ENCODE measurements at regions not wholly inside any gene's neighbourhood (a gene's known extent, or its start where the extent isn't known, plus 50 kb on each side); places are given as distances from the start of the nearest gene placed in this dataset.

GRCh38 chr1:195721210-195721971 lies 886.8 kb downstream of the KCNT2 start:
- Histone ChIP-seq H3K9me2 (replicated peaks; ENCODE audit: low read depth, low read length) (no peaks in the 10 kb centered on the region), H3K9ac (ENCODE audit: low read depth, low read length, poor library complexity, severe bottlenecking) (no peak overlapping the region), H3K79me2 (ENCODE audit: insufficient read depth, low read length) (no peaks in the 10 kb centered on the region), H3F3A (ENCODE audit: low read depth) (no peaks in the 10 kb centered on the region), H3K36me3 (ENCODE audit: insufficient read depth, low read length) (no peaks in the 10 kb centered on the region), H2AFZ (ENCODE audit: low read length) (no peak overlapping the region), H3K27me3 (ENCODE audit: insufficient read depth, low read length, poor library complexity, severe bottlenecking) (no peaks in the 10 kb centered on the region), H3K9me3 (ENCODE audit: insufficient read depth, low read depth, low read length) (no peaks in the 10 kb centered on the region), H4K20me1 (ENCODE audit: insufficient read depth, low read length, poor library complexity, severe bottlenecking) (no peaks in the 10 kb centered on the region), H3K4me2 (ENCODE audit: low read depth, low read length, poor library complexity, severe bottlenecking) (no peak overlapping the region), H3K4me1 (ENCODE audit: insufficient read depth, low read length, poor library complexity, severe bottlenecking) (no peaks in the 10 kb centered on the region), H3K4me3 (ENCODE audit: low read length, poor library complexity, severe bottlenecking) (no peak overlapping the region)
- TF ChIP-seq EZH2phosphoT487 (IDR thresholded peaks at IDR 0.05; ENCODE audit: borderline replicate concordance), result no peak
- TF ChIP-seq, protein P1, sequence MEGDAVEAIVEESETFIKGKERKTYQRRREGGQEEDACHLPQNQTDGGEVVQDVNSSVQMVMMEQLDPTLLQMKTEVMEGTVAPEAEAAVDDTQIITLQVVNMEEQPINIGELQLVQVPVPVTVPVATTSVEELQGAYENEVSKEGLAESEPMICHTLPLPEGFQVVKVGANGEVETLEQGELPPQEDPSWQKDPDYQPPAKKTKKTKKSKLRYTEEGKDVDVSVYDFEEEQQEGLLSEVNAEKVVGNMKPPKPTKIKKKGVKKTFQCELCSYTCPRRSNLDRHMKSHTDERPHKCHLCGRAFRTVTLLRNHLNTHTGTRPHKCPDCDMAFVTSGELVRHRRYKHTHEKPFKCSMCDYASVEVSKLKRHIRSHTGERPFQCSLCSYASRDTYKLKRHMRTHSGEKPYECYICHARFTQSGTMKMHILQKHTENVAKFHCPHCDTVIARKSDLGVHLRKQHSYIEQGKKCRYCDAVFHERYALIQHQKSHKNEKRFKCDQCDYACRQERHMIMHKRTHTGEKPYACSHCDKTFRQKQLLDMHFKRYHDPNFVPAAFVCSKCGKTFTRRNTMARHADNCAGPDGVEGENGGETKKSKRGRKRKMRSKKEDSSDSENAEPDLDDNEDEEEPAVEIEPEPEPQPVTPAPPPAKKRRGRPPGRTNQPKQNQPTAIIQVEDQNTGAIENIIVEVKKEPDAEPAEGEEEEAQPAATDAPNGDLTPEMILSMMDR (conservative IDR thresholded peaks at IDR 0.05; ENCODE audit: low read length), result no peak

GRCh38 chr1:195717651-195718050 lies 890.6 kb downstream of the KCNT2 start:
- Histone ChIP-seq H3K79me2 (ENCODE audit: insufficient read depth, low read length) (no peaks in the 10 kb centered on the region), H3F3A (ENCODE audit: low read depth) (no peaks in the 10 kb centered on the region), H3K27me3 (ENCODE audit: insufficient read depth, low read length, poor library complexity, severe bottlenecking) (no peaks in the 10 kb centered on the region), H4K20me1 (ENCODE audit: insufficient read depth, low read length, poor library complexity, severe bottlenecking) (no peaks in the 10 kb centered on the region), H3K36me3 (ENCODE audit: insufficient read depth, low read length) (no peaks in the 10 kb centered on the region), H3K4me1 (ENCODE audit: insufficient read depth, low read length, poor library complexity, severe bottlenecking) (no peaks in the 10 kb centered on the region), H3K9me2 (replicated peaks; ENCODE audit: low read depth, low read length) (no peaks in the 10 kb centered on the region), H3K9me3 (ENCODE audit: insufficient read depth, low read depth, low read length) (no peaks in the 10 kb centered on the region), H2AFZ (ENCODE audit: low read length) (no peak overlapping the region), H3K4me3 (ENCODE audit: low read length, poor library complexity, severe bottlenecking) (no peak overlapping the region), H3K9ac (ENCODE audit: low read depth, low read length, poor library complexity, severe bottlenecking) (no peak overlapping the region), H3K4me2 (ENCODE audit: low read depth, low read length, poor library complexity, severe bottlenecking) (no peak overlapping the region)
- TF ChIP-seq, protein P1 (conservative IDR thresholded peaks at IDR 0.05; ENCODE audit: low read length), result peak; percentile 55
- TF ChIP-seq EZH2phosphoT487 (IDR thresholded peaks at IDR 0.05; ENCODE audit: borderline replicate concordance), result no peak

GRCh38 chr1:195715652-195716051 lies 892.6 kb downstream of the KCNT2 start:
- H3K4me1 ChIP-seq (ENCODE audit: insufficient read depth, low read length, poor library complexity, severe bottlenecking), result no peaks in the 10 kb centered on the region
- TF ChIP-seq, protein P1 (conservative IDR thresholded peaks at IDR 0.05; ENCODE audit: low read length), result no peak
- TF ChIP-seq EZH2phosphoT487 (IDR thresholded peaks at IDR 0.05; ENCODE audit: borderline replicate concordance), result no peak
- H3K27me3 ChIP-seq (ENCODE audit: insufficient read depth, low read length, poor library complexity, severe bottlenecking), result no peaks in the 10 kb centered on the region
- no peaks in the 10 kb centered on the region for H4K20me1 ChIP-seq (ENCODE audit: insufficient read depth, low read length, poor library complexity, severe bottlenecking)
- H3F3A ChIP-seq (ENCODE audit: low read depth), result no peaks in the 10 kb centered on the region
- no peaks in the 10 kb centered on the region for H3K36me3 ChIP-seq (ENCODE audit: insufficient read depth, low read length)
- H3K4me2 ChIP-seq (ENCODE audit: low read depth, low read length, poor library complexity, severe bottlenecking), result no peak overlapping the region
- H3K79me2 ChIP-seq (ENCODE audit: insufficient read depth, low read length), result no peaks in the 10 kb centered on the region
- no peak overlapping the region for H3K9ac ChIP-seq (ENCODE audit: low read depth, low read length, poor library complexity, severe bottlenecking)
- no peaks in the 10 kb centered on the region for H3K9me3 ChIP-seq (ENCODE audit: insufficient read depth, low read depth, low read length)
- no peak overlapping the region for H3K4me3 ChIP-seq (ENCODE audit: low read length, poor library complexity, severe bottlenecking)
- H2AFZ ChIP-seq (ENCODE audit: low read length), result no peak overlapping the region
- no peaks in the 10 kb centered on the region for H3K9me2 ChIP-seq (replicated peaks; ENCODE audit: low read depth, low read length)

Measured in Loucy (cell line).